Endothelial cell of umbilical vein (primary cell): ENCODE measurements at regions not wholly inside any gene's neighbourhood (a gene's known extent, or its start where the extent isn't known, plus 50 kb on each side); places are given as distances from the start of the nearest gene placed in this dataset.

Experiments
- BruUV-seq: library from RNA; stranded (reverse); fragments of 400-500 nt; replicated peaks from 2 replicates; lab custom pipeline; 2021; lab: Mats Ljungman, UMichigan
- CTCF ChIA-PET: fragments of 300-600, 350-600 bp; sonication (Branson Sonifier 250); formaldehyde crosslinking; loops from one replicate; lab custom pipeline; 2021; ENCODE audit warnings: antibody characterized with exemption, inconsistent platforms; lab: Charles Lee
- POLR2A ChIA-PET: fragments of 300-600, 350-600 bp; sonication (Branson Sonifier 250); formaldehyde crosslinking; loops from one replicate; lab custom pipeline; 2021; ENCODE audit warnings: antibody characterized with exemption, inconsistent platforms; lab: Charles Lee
- DNase-seq: peaks from one replicate; pipeline ENCODE4 v3.0.0-alpha.2; 2011; ENCODE audit warnings: low read depth, low spot score
- FAIRE-seq: peaks from 2 replicates; lab custom pipeline; 2011; peaks lifted over from hg19 to GRCh38; lab: Jason Lieb, UNC
- H2AFZ ChIP-seq: 2 replicates; pipeline ENCODE4 v1.6.0; 2012; ENCODE audit warnings: low read depth, low read length, control low read depth, inconsistent platforms
- H3K27ac ChIP-seq: 2 replicates; pipeline ENCODE4 v1.5.1; 2011; ENCODE audit warnings: low read depth, mild to moderate bottlenecking, control low read depth, low read length, moderate library complexity; ENCODE audit not compliant: insufficient read depth
- H3K27me3 ChIP-seq, 2 experiments: 2 replicates each; pipeline versions ENCODE4 v1.6.0 to v1.6.1; 2011; ENCODE audit warnings: low read length in 2 of 2, mixed read lengths in 1 of 2; ENCODE audit not compliant: control insufficient read depth in 2 of 2, insufficient read depth in 2 of 2
- H3K36me3 ChIP-seq, 2 experiments: 2 replicates in 1 of 2; 3 replicates in 1 of 2; pipeline ENCODE4 v1.5.1; 2011; ENCODE audit warnings: low read length in 2 of 2, mild to moderate bottlenecking in 1 of 2, moderate library complexity in 1 of 2; ENCODE audit not compliant: control insufficient read depth in 2 of 2, insufficient read depth in 2 of 2; ENCODE audit errors: extremely low read depth in 1 of 2
- H3K4me1 ChIP-seq: 3 replicates; pipeline ENCODE4 v1.5.1; 2011; ENCODE audit warnings: mild to moderate bottlenecking, low read length; ENCODE audit not compliant: control insufficient read depth, insufficient read depth; ENCODE audit errors: extremely low read depth
- H3K4me2 ChIP-seq: 2 replicates; pipeline ENCODE4 v1.6.1; 2011; ENCODE audit warnings: low read length, control low read depth, mixed read lengths; ENCODE audit not compliant: insufficient read depth
- H3K4me3 ChIP-seq, 3 experiments: fragments of 200-600 bp in 1 of 3; sonication (generic), shearing (Covaris generic) in 1 of 3; replicated peaks in 1 of 3; 2 replicates each; pipeline ENCODE4 v1.5.1; 2011 to 2016; ENCODE audit warnings: control low read depth in 3 of 3, low read length in 3 of 3, mild to moderate bottlenecking in 2 of 3, inconsistent platforms in 1 of 3, low read depth in 1 of 3, moderate library complexity in 1 of 3; ENCODE audit not compliant: insufficient read depth in 1 of 3
- H3K79me2 ChIP-seq: 2 replicates; pipeline ENCODE4 v1.6.0; 2012; ENCODE audit warnings: low read length, inconsistent platforms; ENCODE audit not compliant: control insufficient read depth, insufficient read depth
- H3K9ac ChIP-seq: replicated peaks from 2 replicates; pipeline ENCODE3; 2011; ENCODE audit warnings: low read length, control low read depth; ENCODE audit not compliant: insufficient read depth; ENCODE audit errors: extremely low read depth
- H3K9me1 ChIP-seq: replicated peaks from 3 replicates; pipeline ENCODE4 v1.6.0; 2011; ENCODE audit warnings: mild to moderate bottlenecking, low read length; ENCODE audit not compliant: control insufficient read depth, insufficient read depth; ENCODE audit errors: extremely low read depth
- H3K9me3 ChIP-seq: replicated peaks from 2 replicates; pipeline ENCODE4 v1.5.1; 2012; ENCODE audit warnings: low read length, inconsistent platforms; ENCODE audit not compliant: control insufficient read depth, insufficient read depth
- H4K20me1 ChIP-seq: replicated peaks from 2 replicates; pipeline ENCODE3; 2011; ENCODE audit warnings: mild to moderate bottlenecking, low read length; ENCODE audit not compliant: control insufficient read depth, insufficient read depth; ENCODE audit errors: extremely low read depth
- CTCF ChIP-seq, 2 donors: IDR thresholded peaks; 1 replicate in 1 of 2; 2 replicates in 1 of 2; pipeline ENCODE4 v1.5.1; 2011; ENCODE audit warnings: low read length in 2 of 2, mild to moderate bottlenecking in 2 of 2, moderate library complexity in 2 of 2, control low read depth in 1 of 2, inconsistent platforms in 1 of 2, low read depth in 1 of 2; ENCODE audit not compliant: insufficient read depth in 1 of 2; ENCODE audit errors: extremely low read depth in 1 of 2
- EZH2 ChIP-seq: IDR thresholded peaks from 2 replicates; pipeline ENCODE4 v1.6.1; 2012; ENCODE audit warnings: borderline replicate concordance, low read depth, mild to moderate bottlenecking, moderate library complexity, low read length, inconsistent platforms; ENCODE audit not compliant: severe bottlenecking
- FOS ChIP-seq: IDR thresholded peaks from 2 replicates; pipeline ENCODE4 v1.6.1; 2011; ENCODE audit warnings: mild to moderate bottlenecking, low read length, moderate library complexity, borderline replicate concordance; ENCODE audit not compliant: insufficient read depth
- GATA2 ChIP-seq: IDR thresholded peaks from 2 replicates; pipeline ENCODE4 v1.7.0; 2011; ENCODE audit warnings: low read depth, mild to moderate bottlenecking, moderate library complexity, mixed read lengths, low read length; ENCODE audit not compliant: insufficient read length, insufficient read depth
- JUN ChIP-seq: IDR thresholded peaks from 2 replicates; pipeline ENCODE4 v1.6.1; 2011; ENCODE audit warnings: borderline replicate concordance, low read depth; ENCODE audit not compliant: insufficient read length, insufficient read depth
- MAX ChIP-seq: IDR thresholded peaks from 2 replicates; pipeline ENCODE4 v1.6.1; 2011; ENCODE audit not compliant: insufficient read depth, insufficient read length
- MYC ChIP-seq: IDR thresholded peaks from one replicate; pipeline ENCODE4 v1.6.1; 2011; ENCODE audit warnings: mild to moderate bottlenecking, low read depth, low read length
- POLR2A ChIP-seq: IDR thresholded peaks from 2 replicates; pipeline ENCODE4 v1.6.1; 2012; ENCODE audit warnings: low read depth, mild to moderate bottlenecking, control low read depth, low read length
- POLR2AphosphoS5 ChIP-seq: IDR thresholded peaks from 2 replicates; pipeline ENCODE4 v1.6.1; 2012; ENCODE audit warnings: low read depth, mild to moderate bottlenecking, control low read depth, low read length, moderate library complexity; ENCODE audit not compliant: insufficient read depth
- dilution Hi-C: fragments of 300-500 bp; cut with MboI; formaldehyde crosslinking; loops from one replicate; pipeline ENCODE4 v1.15.0; 2019; ENCODE audit warnings: low sequenced_read_pairs; ENCODE audit not compliant: extremely low pct_ligation_motif_present
- intact Hi-C: fragments of 100-400 bp; cut with micrococcal nuclease; formaldehyde crosslinking; loops from one replicate; pipeline ENCODE4 v1.10.0; 2022

- H3K9me1 ChIP-seq: no peaks in the 10 kb centered on the region
- no peak overlapping the region for H3K4me3 ChIP-seq
- dilution Hi-C loops (no loop called here), intact Hi-C loops (no loop called here)
- BruUV-seq: no TSS peak
- no peak for FAIRE-seq
- no peak overlapping the region for H3K27ac ChIP-seq
- no peaks in the 10 kb centered on the region for H3K36me3 ChIP-seq
- TF ChIP-seq GATA2 (no peak), POLR2A (no peak), CTCF (IDR thresholded peaks at IDR 0.05; ENCODE audit: extremely low read depth in 1 of 2, insufficient read depth in 1 of 2, low read depth in 1 of 2, low read length in 2 of 2) (no peak), JUN (no peak), MAX (no peak), EZH2 (no peak), MYC (no peak), POLR2AphosphoS5 (no peak), FOS (no peak)
- peaks cover 11 to 17% of the 10 kb centered on the region in 2 experiments for H3K27me3 ChIP-seq
- no peaks in the 10 kb centered on the region for H4K20me1 ChIP-seq
- CTCF ChIA-PET: interaction anchor here (1.2 kb wide), 1 partner anchor 76 kb away, joined by 3 read pairs; no protein-coding TSS in a partner anchor
- POLR2A ChIA-PET: no interaction called here
- DNase-seq: no peak
- no peaks in the 10 kb centered on the region for H3K9me3 ChIP-seq
- H3K9ac ChIP-seq: no peak overlapping the region
- H3K79me2 ChIP-seq: no peaks in the 10 kb centered on the region
- no peak overlapping the region for H3K4me2 ChIP-seq
- no peak overlapping the region for H2AFZ ChIP-seq
- no peaks in the 10 kb centered on the region for H3K4me1 ChIP-seq
Observed at GRCh38 chr2:234802845-234803171, 149.0 kb upstream of the SH3BP4 start.
